Prostate gland (tissue), 2 donors: ENCODE measurements at regions not wholly inside any gene's neighbourhood (a gene's known extent, or its start where the extent isn't known, plus 50 kb on each side); places are given as distances from the start of the nearest gene placed in this dataset.
A peak's percentile ranks its signal among the peaks of the same experiment; 100 is the strongest.

ENCODE experiments used
- POLR2A ChIP-seq: fragments of 450-650 bp; IDR thresholded peaks from one replicate; pipeline ENCODE4 v1.6.1; 2016; ENCODE audit warnings: antibody characterized with exemption, mild to moderate bottlenecking
- POLR2AphosphoS5 ChIP-seq: sonication (generic); formaldehyde crosslinking; IDR thresholded peaks from one replicate; pipeline ENCODE4 v1.6.1; 2017; ENCODE audit warnings: antibody characterized with exemption
- TF ChIP-seq, protein P1 (sequence below), 4 experiments: fragments of 200-600 bp in 2 of 4; fragments of 450-650 bp in 2 of 4; sonication (generic) in 2 of 4; IDR thresholded peaks; 1 replicate in 3 of 4; 2 replicates in 1 of 4; pipeline ENCODE4 v1.5.1; 2016 to 2019; ENCODE audit warnings: antibody characterized with exemption in 4 of 4, mild to moderate bottlenecking in 2 of 4, moderate library complexity in 2 of 4

DNA sequence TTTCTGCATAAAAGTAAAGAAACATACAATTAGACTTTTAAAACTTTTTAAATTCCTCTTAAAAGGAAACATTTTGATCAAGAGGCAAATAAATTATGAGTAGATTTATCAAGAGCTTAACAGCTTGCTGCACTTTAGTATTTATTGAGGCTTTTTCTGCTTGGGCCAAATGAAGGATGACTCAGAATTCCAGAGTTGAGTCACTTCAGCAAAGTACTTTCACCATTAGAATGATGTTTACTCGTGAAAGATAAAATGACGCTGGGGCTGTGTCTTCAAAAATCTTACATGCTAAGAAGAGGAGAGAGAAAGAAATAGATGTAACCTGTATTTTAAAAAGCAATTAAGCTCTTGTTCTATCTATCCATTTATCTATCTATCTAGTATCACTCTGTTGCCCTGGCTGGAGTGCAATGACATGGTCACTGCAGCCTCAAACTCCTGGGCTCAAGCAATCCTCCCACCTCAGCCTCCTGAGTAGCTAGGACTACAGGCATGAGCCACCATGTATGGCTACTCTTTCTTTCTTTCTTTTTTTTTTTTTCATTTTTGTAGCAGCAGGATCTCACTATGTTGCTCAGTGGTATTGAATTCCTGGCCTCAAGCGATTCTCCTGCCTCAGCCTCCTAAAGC lies 75.3 kb upstream of the RIOK3 start:
- TF ChIP-seq POLR2A (no peak), POLR2AphosphoS5 (peak; percentile 20)
- TF ChIP-seq, protein P1, sequence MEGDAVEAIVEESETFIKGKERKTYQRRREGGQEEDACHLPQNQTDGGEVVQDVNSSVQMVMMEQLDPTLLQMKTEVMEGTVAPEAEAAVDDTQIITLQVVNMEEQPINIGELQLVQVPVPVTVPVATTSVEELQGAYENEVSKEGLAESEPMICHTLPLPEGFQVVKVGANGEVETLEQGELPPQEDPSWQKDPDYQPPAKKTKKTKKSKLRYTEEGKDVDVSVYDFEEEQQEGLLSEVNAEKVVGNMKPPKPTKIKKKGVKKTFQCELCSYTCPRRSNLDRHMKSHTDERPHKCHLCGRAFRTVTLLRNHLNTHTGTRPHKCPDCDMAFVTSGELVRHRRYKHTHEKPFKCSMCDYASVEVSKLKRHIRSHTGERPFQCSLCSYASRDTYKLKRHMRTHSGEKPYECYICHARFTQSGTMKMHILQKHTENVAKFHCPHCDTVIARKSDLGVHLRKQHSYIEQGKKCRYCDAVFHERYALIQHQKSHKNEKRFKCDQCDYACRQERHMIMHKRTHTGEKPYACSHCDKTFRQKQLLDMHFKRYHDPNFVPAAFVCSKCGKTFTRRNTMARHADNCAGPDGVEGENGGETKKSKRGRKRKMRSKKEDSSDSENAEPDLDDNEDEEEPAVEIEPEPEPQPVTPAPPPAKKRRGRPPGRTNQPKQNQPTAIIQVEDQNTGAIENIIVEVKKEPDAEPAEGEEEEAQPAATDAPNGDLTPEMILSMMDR (IDR thresholded peaks at IDR 0.05): no peak
